ENCODE measurements at regions not wholly inside any gene's neighbourhood (a gene's known extent, or its start where the extent isn't known, plus 50 kb on each side); places are given as distances from the start of the nearest gene placed in this dataset.

DNA sequence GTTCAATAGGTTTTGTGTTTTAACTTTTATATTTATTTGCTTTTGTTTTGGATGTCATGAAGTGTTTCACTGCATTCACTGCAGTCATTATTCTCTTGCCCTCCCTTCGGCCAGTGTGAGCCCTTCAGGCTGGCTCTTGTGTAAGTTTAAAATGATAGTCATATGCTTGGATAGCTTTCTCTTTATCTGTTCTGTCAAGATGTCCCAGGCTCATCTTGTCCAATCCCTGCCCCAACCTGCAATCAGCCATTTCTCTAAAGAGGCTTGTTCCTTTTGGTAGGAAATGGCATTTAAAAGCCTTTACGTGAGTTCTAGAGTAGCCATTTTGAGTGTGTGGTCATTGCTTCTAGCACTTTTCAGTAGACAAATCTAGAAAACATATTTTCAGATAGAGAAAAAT is 238.0 kb upstream of the SLC39A10 start:
- H3K9me3 ChIP-seq (ENCODE audit: control insufficient read depth, low read length), result no peaks in the 10 kb centered on the region
- H3K27ac ChIP-seq (ENCODE audit: insufficient read depth, low read depth, low read length, poor library complexity, severe bottlenecking), result no peak overlapping the region
- no peaks in the 10 kb centered on the region for H3K27me3 ChIP-seq (ENCODE audit: control insufficient read depth, insufficient read depth, low read length, poor library complexity, severe bottlenecking)
- WGBS, 2 experiments, result 95% methylated on average over 2 of the region's 2 CpGs; no CpG with 5 or more reads in 1 of the 2 experiments
- H3K4me3 ChIP-seq (ENCODE audit: insufficient read depth, low read depth, low read length), result no peak overlapping the region
- no peaks in the 10 kb centered on the region for H3K36me3 ChIP-seq (ENCODE audit: control insufficient read depth, insufficient read depth, low read length)
- H3K4me1 ChIP-seq (ENCODE audit: control insufficient read depth, insufficient read depth, low read length), result no peaks in the 10 kb centered on the region

DNA sequence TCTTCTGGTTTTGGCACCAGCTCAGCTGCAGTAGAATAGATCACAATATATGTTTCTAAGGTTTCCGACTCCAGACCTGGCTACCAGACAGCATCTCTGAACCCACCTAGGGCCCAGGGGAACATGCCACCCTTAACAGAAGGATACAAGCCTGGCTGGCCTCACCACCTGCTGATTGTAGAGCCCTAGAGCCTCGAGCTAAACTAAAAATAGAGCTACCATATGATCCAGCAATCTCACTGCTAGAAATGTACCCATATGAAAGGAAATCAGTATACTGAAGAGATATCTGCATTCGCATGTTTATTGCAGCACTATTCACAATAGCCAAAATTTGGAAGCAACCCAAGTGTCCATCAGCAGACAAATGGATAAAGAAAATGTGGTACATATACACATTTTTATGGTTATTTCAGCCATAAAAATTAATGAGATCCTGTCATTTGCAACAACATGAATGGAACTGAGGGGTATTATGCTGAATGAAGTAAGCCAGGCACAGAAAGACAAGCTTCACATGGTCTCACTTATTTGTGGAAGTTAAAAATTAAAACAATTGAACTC is 242.4 kb upstream of the SLC39A10 start:
- no peaks in the 10 kb centered on the region for H3K27me3 ChIP-seq (ENCODE audit: control insufficient read depth, insufficient read depth, low read length, poor library complexity, severe bottlenecking)
- H3K9me3 ChIP-seq (ENCODE audit: control insufficient read depth, low read length), result no peaks in the 10 kb centered on the region
- no peaks in the 10 kb centered on the region for H3K36me3 ChIP-seq (ENCODE audit: control insufficient read depth, insufficient read depth, low read length)
- 83 to 93% methylated on average over 3 of the region's 3 CpGs for WGBS, 2 experiments
- no peaks in the 10 kb centered on the region for H3K4me1 ChIP-seq (ENCODE audit: control insufficient read depth, insufficient read depth, low read length)
- no peak overlapping the region for H3K27ac ChIP-seq (ENCODE audit: insufficient read depth, low read depth, low read length, poor library complexity, severe bottlenecking)
- H3K4me3 ChIP-seq (ENCODE audit: insufficient read depth, low read depth, low read length), result no peak overlapping the region

GRCh38 chr2:195413944-195414343 is 243.1 kb upstream of the SLC39A10 start:
- Histone ChIP-seq H3K27ac (ENCODE audit: insufficient read depth, low read depth, low read length, poor library complexity, severe bottlenecking) (no peak overlapping the region), H3K36me3 (ENCODE audit: control insufficient read depth, insufficient read depth, low read length) (no peaks in the 10 kb centered on the region), H3K4me1 (ENCODE audit: control insufficient read depth, insufficient read depth, low read length) (no peaks in the 10 kb centered on the region), H3K27me3 (ENCODE audit: control insufficient read depth, insufficient read depth, low read length, poor library complexity, severe bottlenecking) (no peaks in the 10 kb centered on the region), H3K4me3 (ENCODE audit: insufficient read depth, low read depth, low read length) (no peak overlapping the region), H3K9me3 (ENCODE audit: control insufficient read depth, low read length) (no peaks in the 10 kb centered on the region)
- WGBS, 2 experiments, result 95% methylated on average over 2 of the region's 2 CpGs

DNA sequence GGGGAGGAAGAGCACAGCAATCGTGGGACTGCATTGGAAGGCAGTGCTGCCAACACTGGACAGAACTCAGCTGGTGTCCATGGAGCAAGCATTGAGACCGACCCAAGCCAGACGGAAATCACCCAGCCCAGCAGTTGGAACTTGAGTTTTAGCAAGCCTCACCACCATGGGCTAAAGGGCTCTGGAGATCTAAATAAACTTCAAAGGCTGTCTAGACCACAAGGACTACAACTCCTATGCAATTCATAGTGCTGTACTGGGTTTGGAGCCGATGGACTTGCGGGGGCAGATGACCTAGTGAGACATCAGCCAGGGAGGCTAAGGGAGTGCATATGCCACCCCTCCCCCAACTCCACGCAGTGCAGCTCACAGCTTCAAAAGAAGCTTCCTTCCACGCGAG is 243.6 kb upstream of the SLC39A10 start:
- Histone ChIP-seq H3K27ac (ENCODE audit: insufficient read depth, low read depth, low read length, poor library complexity, severe bottlenecking) (no peak overlapping the region), H3K27me3 (ENCODE audit: control insufficient read depth, insufficient read depth, low read length, poor library complexity, severe bottlenecking) (no peaks in the 10 kb centered on the region), H3K4me1 (ENCODE audit: control insufficient read depth, insufficient read depth, low read length) (no peaks in the 10 kb centered on the region), H3K36me3 (ENCODE audit: control insufficient read depth, insufficient read depth, low read length) (no peaks in the 10 kb centered on the region), H3K4me3 (ENCODE audit: insufficient read depth, low read depth, low read length) (no peak overlapping the region), H3K9me3 (ENCODE audit: control insufficient read depth, low read length) (no peaks in the 10 kb centered on the region)
- WGBS, 2 experiments, result 79 to 81% methylated on average over 8 of the region's 8 CpGs

DNA sequence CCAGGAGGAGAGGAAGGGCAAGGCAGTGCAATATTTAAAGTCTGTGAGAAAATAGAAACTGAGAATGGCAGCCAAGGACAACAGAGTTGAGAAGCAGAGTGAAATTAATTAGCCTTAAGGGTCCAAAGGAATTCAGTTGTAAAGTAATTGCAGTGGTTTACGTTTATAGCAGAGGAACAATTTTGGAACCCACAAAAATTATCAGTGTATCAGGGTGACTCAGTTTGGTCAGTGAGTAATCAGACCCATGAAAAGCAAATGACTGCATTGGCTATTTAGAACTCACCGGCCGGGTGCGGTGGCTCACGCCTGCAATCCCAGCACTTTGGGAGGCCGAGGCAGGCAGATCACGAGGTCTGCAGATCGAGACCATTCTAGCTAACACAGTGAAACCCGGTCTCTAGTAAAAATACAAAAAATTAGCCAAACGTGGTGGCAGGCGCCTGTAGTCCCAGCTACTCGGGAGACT is 245.8 kb upstream of the SLC39A10 start:
- WGBS, 2 experiments, result 93 to 96% methylated on average over 12 of the region's 12 CpGs
- H3K36me3 ChIP-seq (ENCODE audit: control insufficient read depth, insufficient read depth, low read length), result no peaks in the 10 kb centered on the region
- H3K9me3 ChIP-seq (ENCODE audit: control insufficient read depth, low read length), result no peaks in the 10 kb centered on the region
- H3K4me3 ChIP-seq (ENCODE audit: insufficient read depth, low read depth, low read length), result no peak overlapping the region
- H3K27ac ChIP-seq (ENCODE audit: insufficient read depth, low read depth, low read length, poor library complexity, severe bottlenecking), result no peak overlapping the region
- H3K4me1 ChIP-seq (ENCODE audit: control insufficient read depth, insufficient read depth, low read length), result no peaks in the 10 kb centered on the region
- H3K27me3 ChIP-seq (ENCODE audit: control insufficient read depth, insufficient read depth, low read length, poor library complexity, severe bottlenecking), result no peaks in the 10 kb centered on the region

DNA sequence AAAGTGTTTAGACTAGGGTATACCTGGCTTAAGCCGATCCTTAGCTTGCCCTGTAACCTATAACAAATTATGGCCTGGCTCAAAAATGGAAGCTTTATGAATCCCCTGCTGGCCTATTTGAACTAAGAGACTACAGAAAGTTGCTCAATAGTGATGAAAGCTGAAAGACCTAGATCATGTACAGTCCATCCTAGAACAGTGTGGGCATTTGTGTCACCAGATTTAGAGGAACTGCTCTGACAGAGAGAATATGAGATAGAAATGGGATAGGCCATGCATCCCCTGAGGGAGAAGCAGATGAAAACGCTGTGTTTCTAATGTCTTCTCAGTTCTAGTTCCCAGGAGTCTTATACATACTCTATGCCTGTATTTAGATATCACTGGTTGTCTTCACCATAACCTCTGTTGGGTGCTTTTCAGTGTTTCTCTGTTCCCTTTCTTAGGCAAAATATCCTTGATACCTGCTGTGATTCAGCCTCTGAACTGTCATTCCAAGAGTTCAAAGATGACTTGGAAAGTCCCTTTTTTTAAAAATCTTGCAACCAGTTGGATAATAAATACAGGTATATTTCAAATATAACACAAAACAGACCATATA is 246.9 kb upstream of the SLC39A10 start:
- Histone ChIP-seq H3K27me3 (ENCODE audit: control insufficient read depth, insufficient read depth, low read length, poor library complexity, severe bottlenecking) (no peaks in the 10 kb centered on the region), H3K27ac (ENCODE audit: insufficient read depth, low read depth, low read length, poor library complexity, severe bottlenecking) (no peak overlapping the region), H3K4me1 (ENCODE audit: control insufficient read depth, insufficient read depth, low read length) (no peaks in the 10 kb centered on the region), H3K9me3 (ENCODE audit: control insufficient read depth, low read length) (no peaks in the 10 kb centered on the region), H3K4me3 (ENCODE audit: insufficient read depth, low read depth, low read length) (no peak overlapping the region), H3K36me3 (ENCODE audit: control insufficient read depth, insufficient read depth, low read length) (no peaks in the 10 kb centered on the region)
- WGBS, 2 experiments, result 56 to 57% methylated on average over 2 of the region's 2 CpGs

GRCh38 chr2:195408811-195409210 is 248.2 kb upstream of the SLC39A10 start:
- Histone ChIP-seq H3K27me3 (ENCODE audit: control insufficient read depth, insufficient read depth, low read length, poor library complexity, severe bottlenecking) (no peaks in the 10 kb centered on the region), H3K27ac (ENCODE audit: insufficient read depth, low read depth, low read length, poor library complexity, severe bottlenecking) (no peak overlapping the region), H3K36me3 (ENCODE audit: control insufficient read depth, insufficient read depth, low read length) (no peaks in the 10 kb centered on the region), H3K4me3 (ENCODE audit: insufficient read depth, low read depth, low read length) (no peak overlapping the region), H3K9me3 (ENCODE audit: control insufficient read depth, low read length) (no peaks in the 10 kb centered on the region), H3K4me1 (ENCODE audit: control insufficient read depth, insufficient read depth, low read length) (no peaks in the 10 kb centered on the region)
- WGBS, 2 experiments, result 97 to 98% methylated on average over 1 of the region's 1 CpG

- Histone ChIP-seq H3K9me3 (ENCODE audit: control insufficient read depth, low read length) (no peaks in the 10 kb centered on the region), H3K4me3 (ENCODE audit: insufficient read depth, low read depth, low read length) (no peak overlapping the region), H3K4me1 (ENCODE audit: control insufficient read depth, insufficient read depth, low read length) (no peaks in the 10 kb centered on the region), H3K27ac (ENCODE audit: insufficient read depth, low read depth, low read length, poor library complexity, severe bottlenecking) (no peak overlapping the region), H3K27me3 (ENCODE audit: control insufficient read depth, insufficient read depth, low read length, poor library complexity, severe bottlenecking) (no peaks in the 10 kb centered on the region), H3K36me3 (ENCODE audit: control insufficient read depth, insufficient read depth, low read length) (no peaks in the 10 kb centered on the region)
- 79 to 84% methylated on average over 3 of the region's 3 CpGs for WGBS, 2 experiments
Observed at GRCh38 chr2:195408196-195408595, 248.8 kb upstream of the SLC39A10 start.

DNA sequence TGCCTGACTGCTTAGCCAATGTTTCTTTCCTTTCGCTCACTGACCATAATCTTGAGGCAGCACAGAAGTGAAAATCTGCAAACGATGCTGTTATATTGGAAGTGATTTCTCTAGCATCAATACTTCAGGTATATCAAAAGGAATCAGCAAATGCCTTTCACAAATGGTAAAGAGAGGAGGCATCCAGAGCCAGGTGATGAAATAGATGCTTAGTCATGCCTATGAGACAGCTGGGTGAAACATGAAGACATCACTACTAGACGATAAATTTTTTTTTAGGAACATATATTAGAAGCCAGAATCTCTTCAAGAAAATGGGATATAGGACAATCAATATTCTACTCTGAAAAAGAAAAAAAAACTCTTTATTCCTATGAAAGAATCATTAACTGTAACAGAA is 249.2 kb upstream of the SLC39A10 start:
- Histone ChIP-seq H3K27me3 (ENCODE audit: control insufficient read depth, insufficient read depth, low read length, poor library complexity, severe bottlenecking) (no peaks in the 10 kb centered on the region), H3K4me3 (ENCODE audit: insufficient read depth, low read depth, low read length) (no peak overlapping the region), H3K27ac (ENCODE audit: insufficient read depth, low read depth, low read length, poor library complexity, severe bottlenecking) (no peak overlapping the region), H3K4me1 (ENCODE audit: control insufficient read depth, insufficient read depth, low read length) (no peaks in the 10 kb centered on the region), H3K9me3 (ENCODE audit: control insufficient read depth, low read length) (no peaks in the 10 kb centered on the region), H3K36me3 (ENCODE audit: control insufficient read depth, insufficient read depth, low read length) (no peaks in the 10 kb centered on the region)
- WGBS, 2 experiments, result 99 to 100% methylated on average over 1 to 3 of the region's 3 CpGs

DNA sequence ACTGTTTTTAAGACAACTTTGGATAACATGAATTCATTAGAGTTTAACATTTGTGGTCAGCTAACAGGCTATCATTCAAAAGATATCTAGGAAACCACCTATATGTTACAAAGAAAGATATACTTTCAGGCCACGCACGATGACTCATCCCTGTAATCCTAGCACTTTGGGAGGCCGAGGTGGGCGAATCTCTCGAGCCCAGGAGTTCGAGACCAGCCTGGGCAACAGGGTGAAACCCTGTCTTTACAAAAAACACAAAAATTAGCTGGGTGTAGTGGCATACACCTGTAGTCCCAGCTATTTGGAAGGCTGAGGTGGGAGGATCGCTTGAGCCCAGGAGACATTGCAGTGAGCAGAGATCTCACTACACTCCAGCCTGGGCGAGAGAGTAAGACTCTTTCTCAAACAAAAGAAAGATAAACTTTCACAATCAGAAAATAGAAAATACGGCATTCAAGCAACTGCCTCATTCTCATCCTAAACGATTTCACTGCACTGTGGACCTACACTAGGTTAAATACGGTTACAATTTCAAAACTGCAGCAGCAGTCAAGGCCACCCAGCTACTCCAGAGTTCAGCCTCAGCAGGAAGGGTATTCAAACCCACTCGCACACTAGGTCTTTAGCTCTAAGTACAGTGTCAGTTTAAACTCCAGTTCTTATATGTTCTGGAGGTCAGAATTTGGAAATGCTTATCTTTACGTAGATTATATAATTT is 250.0 kb upstream of the SLC39A10 start:
- Histone ChIP-seq H3K4me1 (ENCODE audit: control insufficient read depth, insufficient read depth, low read length) (no peaks in the 10 kb centered on the region), H3K27ac (ENCODE audit: insufficient read depth, low read depth, low read length, poor library complexity, severe bottlenecking) (no peak overlapping the region), H3K36me3 (ENCODE audit: control insufficient read depth, insufficient read depth, low read length) (no peaks in the 10 kb centered on the region), H3K27me3 (ENCODE audit: control insufficient read depth, insufficient read depth, low read length, poor library complexity, severe bottlenecking) (no peaks in the 10 kb centered on the region), H3K9me3 (ENCODE audit: control insufficient read depth, low read length) (no peaks in the 10 kb centered on the region), H3K4me3 (ENCODE audit: insufficient read depth, low read depth, low read length) (no peak overlapping the region)
- WGBS, 2 experiments, result 89 to 90% methylated on average over 12 of the region's 13 CpGs
